ENCODE measurements at regions not wholly inside any gene's neighbourhood (a gene's known extent, or its start where the extent isn't known, plus 50 kb on each side); places are given as distances from the start of the nearest gene placed in this dataset.
A peak's percentile ranks its signal among the peaks of the same experiment; 100 is the strongest.
"Not testable (repeated sequence)": the region's sequence is repeated elsewhere in the genome, so short reads cannot be mapped to it uniquely, and the experiment has no call there.

- Histone ChIP-seq H3K4me1 (peaks cover 32 to 50% (median 42%) of the 10 kb centered on the region in 6 donors), H3K4me3 (no peak overlapping the region), H3K27me3 (replicated peaks in 1 of 7) (no peaks in the 10 kb centered on the region), H3K36me3 (no peaks in the 10 kb centered on the region), H3K9me3 (peaks cover 0 to 20% (median 16%) of the 10 kb centered on the region in 8 donors), H3K27ac (peak overlapping the region in 4 of 8 donors; percentile 58 to 87 (median 78))
- WGBS, 5 donors = 89 to 94% (median 93%) methylated on average over 7 of the region's 7 CpGs
- intact Hi-C loops (cut with DNase I; ENCODE audit: low total_unique reads) = no loop called here
- DNase-seq = no peak
- no peak for TF ChIP-seq POLR2A (IDR thresholded peaks at IDR 0.05)
Measured at GRCh38 chr4:184279496-184280061, 61.9 kb upstream of the ENPP6 start.

- H3K4me3 ChIP-seq; H3K27ac ChIP-seq; H3K27me3 ChIP-seq (replicated peaks in 1 of 7); H3K36me3 ChIP-seq; intact Hi-C loops (cut with DNase I; ENCODE audit: low total_unique reads); DNase-seq: not testable (repeated sequence)
- peaks cover 25 to 36% (median 29%) of the 10 kb centered on the region in 6 donors for H3K4me1 ChIP-seq
- H3K9me3 ChIP-seq = peaks cover 0 to 20% (median 16%) of the 10 kb centered on the region in 8 donors
Measured at GRCh38 chr4:184277769-184278168, 60.1 kb upstream of the ENPP6 start.

GRCh38 chr4:184277010-184277409 is 59.3 kb upstream of the ENPP6 start:
- H3K27me3 ChIP-seq (replicated peaks in 1 of 7); H3K36me3 ChIP-seq; H3K27ac ChIP-seq; H3K4me3 ChIP-seq; DNase-seq; intact Hi-C loops (cut with DNase I; ENCODE audit: low total_unique reads): not testable (repeated sequence)
- Histone ChIP-seq H3K4me1 (peaks cover 18 to 29% (median 21%) of the 10 kb centered on the region in 6 donors), H3K9me3 (peaks cover 0 to 20% (median 16%) of the 10 kb centered on the region in 8 donors)
- 87 to 93% (median 90%) methylated on average over 3 of the region's 3 CpGs for WGBS, 5 donors

GRCh38 chr4:184276346-184276745 is 58.7 kb upstream of the ENPP6 start:
- DNase-seq; H3K36me3 ChIP-seq; intact Hi-C loops (cut with DNase I; ENCODE audit: low total_unique reads); H3K4me3 ChIP-seq; H3K27ac ChIP-seq; H3K27me3 ChIP-seq (replicated peaks in 1 of 7): not testable (repeated sequence)
- Histone ChIP-seq H3K4me1 (peaks cover 11 to 22% (median 15%) of the 10 kb centered on the region in 6 donors), H3K9me3 (peaks cover 0 to 20% (median 16%) of the 10 kb centered on the region in 8 donors)
- 74 to 100% (median 86%) methylated on average over 4 of the region's 4 CpGs for WGBS, 5 donors

- no peak for TF ChIP-seq CTCF (IDR thresholded peaks at IDR 0.05 in 8 of 11, conservative IDR thresholded peaks at IDR 0.05 in 3 of 11)
- no peak for TF ChIP-seq POLR2AphosphoS5 (IDR thresholded peaks at IDR 0.05)
- TF ChIP-seq POLR2A (IDR thresholded peaks at IDR 0.05) = no peak
- H3K4me1 ChIP-seq = peaks cover 7 to 16% (median 10%) of the 10 kb centered on the region in 6 donors
- H3K4me3 ChIP-seq = no peak overlapping the region
- 80 to 95% (median 92%) methylated on average over 2 of the region's 2 CpGs for WGBS, 5 donors
- no peaks in the 10 kb centered on the region for H3K36me3 ChIP-seq
- peaks cover 0 to 20% (median 16%) of the 10 kb centered on the region in 8 donors for H3K9me3 ChIP-seq
- H3K27ac ChIP-seq = no peak overlapping the region
- intact Hi-C loops (cut with DNase I; ENCODE audit: low total_unique reads) = no loop called here
- DNase-seq = no peak
- no peaks in the 10 kb centered on the region for H3K27me3 ChIP-seq (replicated peaks in 1 of 7)
Measured at GRCh38 chr4:184275766-184276165, 58.1 kb upstream of the ENPP6 start.

- Histone ChIP-seq H3K27ac (peak overlapping the region in 2 of 8 donors; percentile 8 to 9), H3K9me3 (peaks cover 0 to 20% (median 16%) of the 10 kb centered on the region in 8 donors), H3K27me3 (replicated peaks in 1 of 7) (no peaks in the 10 kb centered on the region), H3K4me3 (no peak overlapping the region), H3K4me1 (peaks cover 0 to 5% (median 0%) of the 10 kb centered on the region in 6 donors), H3K36me3 (no peaks in the 10 kb centered on the region)
- intact Hi-C loops (cut with DNase I; ENCODE audit: low total_unique reads) = no loop called here
- 77 to 87% (median 83%) methylated on average over 5 to 6 of the region's 6 CpGs for whole genome bisulfite sequencing, 5 donors
- TF ChIP-seq POLR2A (IDR thresholded peaks at IDR 0.05) = no peak
- no peak for TF ChIP-seq CTCF (IDR thresholded peaks at IDR 0.05 in 8 of 11, conservative IDR thresholded peaks at IDR 0.05 in 3 of 11)
- no peak for TF ChIP-seq POLR2AphosphoS5 (IDR thresholded peaks at IDR 0.05)
- DNase-seq = no peak
Measured at GRCh38 chr4:184274286-184274951, 56.7 kb upstream of the ENPP6 start.

All from spleen (tissue), 11 donors.